WTC11 (cell line): ENCODE measurements at regions not wholly inside any gene's neighbourhood (a gene's known extent, or its start where the extent isn't known, plus 50 kb on each side); places are given as distances from the start of the nearest gene placed in this dataset.

Source experiments
- ATAC-seq: fragments of 200-7000 bp; cut with Tn5 transposase; 2 replicates; pipeline ENCODE4 v1.10.0; 2021; ENCODE audit warnings: mild to moderate bottlenecking, moderate library complexity
- CTCF ChIA-PET: fragments of 300-600 bp; sonication (Branson Sonifier 250); formaldehyde crosslinking; loops from one replicate; lab custom pipeline; 2021; ENCODE audit warnings: antibody characterized with exemption; lab: Charles Lee
- POLR2A ChIA-PET: fragments of 350-600 bp; sonication (Branson Sonifier 250); formaldehyde crosslinking; loops from one replicate; lab custom pipeline; 2021; ENCODE audit warnings: antibody characterized with exemption; lab: Charles Lee
- DNase-seq: peaks from one replicate; pipeline ENCODE4 v3.0.0; 2021; ENCODE audit warnings: low spot score
- H3K27ac Mint-ChIP-seq: 2 replicates; pipeline ENCODE4 v1.8.0; 2021; ENCODE audit warnings: mixed read lengths
- H3K27me3 Mint-ChIP-seq: 2 replicates; pipeline ENCODE4 v1.8.0; 2021; ENCODE audit warnings: low read depth, mild to moderate bottlenecking, moderate library complexity, mixed read lengths
- H3K36me3 Mint-ChIP-seq: 2 replicates; pipeline ENCODE4 v1.8.0; 2021; ENCODE audit warnings: mixed read lengths
- H3K4me1 Mint-ChIP-seq: 2 replicates; pipeline ENCODE4 v1.8.0; 2022; ENCODE audit warnings: mixed read lengths
- H3K4me3 Mint-ChIP-seq: 2 replicates; pipeline ENCODE4 v1.8.0; 2021; ENCODE audit warnings: mild to moderate bottlenecking, moderate library complexity, mixed read lengths
- H3K9me3 Mint-ChIP-seq: 2 replicates; pipeline ENCODE4 v1.8.0; 2021; ENCODE audit warnings: mixed read lengths
- ATF1 ChIP-seq: sonication (generic); formaldehyde crosslinking; IDR thresholded peaks from 2 replicates; pipeline ENCODE4 v1.8.1; 2023; ENCODE audit warnings: mild to moderate bottlenecking, moderate library complexity, missing genetic modification reagents
- CDX4 ChIP-seq: fragments of 250-450 bp; sonication (Bioruptor Pico); IDR thresholded peaks from 2 replicates; pipeline ENCODE4 v1.9.0; 2021; ENCODE audit warnings: moderate library complexity, mild to moderate bottlenecking, inconsistent platforms, borderline replicate concordance
- CREM ChIP-seq: sonication (generic); formaldehyde crosslinking; IDR thresholded peaks from 2 replicates; pipeline ENCODE4 v1.8.1; 2022; ENCODE audit warnings: mild to moderate bottlenecking, missing genetic modification reagents, moderate library complexity
- ERG ChIP-seq: fragments of 250-450 bp; sonication (Bioruptor Pico); IDR thresholded peaks from 2 replicates; pipeline ENCODE4 v1.8.0; 2021; ENCODE audit warnings: mild to moderate bottlenecking
- GABPB1 ChIP-seq: sonication (generic); formaldehyde crosslinking; IDR thresholded peaks from 2 replicates; pipeline ENCODE4 v1.8.1; 2023; ENCODE audit warnings: mild to moderate bottlenecking, missing genetic modification reagents
- HMGA2 ChIP-seq: fragments of 250-450 bp; sonication (Bioruptor Pico); IDR thresholded peaks from 2 replicates; pipeline ENCODE4 v1.4.0; 2021; ENCODE audit warnings: mild to moderate bottlenecking, moderate library complexity
- JAZF1 ChIP-seq: fragments of 250-450 bp; sonication (Bioruptor Pico); IDR thresholded peaks from 2 replicates; pipeline ENCODE4 v1.9.0; 2021; ENCODE audit warnings: moderate library complexity, mild to moderate bottlenecking, inconsistent platforms
- KAT7 ChIP-seq: sonication (generic); formaldehyde crosslinking; IDR thresholded peaks from 2 replicates; pipeline ENCODE4 v1.8.1; 2023; ENCODE audit warnings: missing genetic modification reagents, mild to moderate bottlenecking, borderline replicate concordance
- MLX ChIP-seq: sonication (generic); formaldehyde crosslinking; IDR thresholded peaks from 2 replicates; pipeline ENCODE4 v1.8.1; 2023; ENCODE audit warnings: mild to moderate bottlenecking, missing genetic modification reagents, moderate library complexity
- MXD4 ChIP-seq: fragments of 250-450 bp; sonication (Bioruptor Pico); IDR thresholded peaks from 2 replicates; pipeline ENCODE4 v1.8.0; 2021; ENCODE audit warnings: mild to moderate bottlenecking, moderate library complexity, borderline replicate concordance
- NFE2L1 ChIP-seq: sonication (generic); formaldehyde crosslinking; IDR thresholded peaks from 2 replicates; pipeline ENCODE4 v1.8.1; 2023; ENCODE audit warnings: missing genetic modification reagents
- NR3C1 ChIP-seq: sonication (generic); formaldehyde crosslinking; conservative IDR thresholded peaks from 2 replicates; pipeline ENCODE4 v1.8.1; 2023; ENCODE audit warnings: low read depth, mild to moderate bottlenecking, missing genetic modification reagents
- PREB ChIP-seq: sonication (generic); formaldehyde crosslinking; IDR thresholded peaks from 2 replicates; pipeline ENCODE4 v1.8.1; 2022; ENCODE audit warnings: mild to moderate bottlenecking, missing genetic modification reagents, moderate library complexity, borderline replicate concordance
- SMAD3 ChIP-seq: sonication (generic); formaldehyde crosslinking; IDR thresholded peaks from 2 replicates; pipeline ENCODE4 v1.8.0; 2022; ENCODE audit warnings: missing genetic modification reagents, mild to moderate bottlenecking, borderline replicate concordance
- STAT6 ChIP-seq: sonication (generic); formaldehyde crosslinking; conservative IDR thresholded peaks from 2 replicates; pipeline ENCODE4 v1.8.1; 2023; ENCODE audit warnings: mild to moderate bottlenecking, low read depth, missing genetic modification reagents, moderate library complexity
- USF1 ChIP-seq: sonication (generic); formaldehyde crosslinking; IDR thresholded peaks from 2 replicates; pipeline ENCODE4 v1.8.0; 2022; ENCODE audit warnings: mild to moderate bottlenecking, missing genetic modification reagents
- ZNF263 ChIP-seq: sonication (generic); formaldehyde crosslinking; IDR thresholded peaks from 2 replicates; pipeline ENCODE4 v1.8.1; 2022; ENCODE audit warnings: low read depth, mild to moderate bottlenecking, moderate library complexity, missing genetic modification reagents

- POLR2A ChIA-PET = no interaction called here
- H3K27ac Mint-ChIP-seq = peak overlapping the region; percentile 83
- peak; percentile 62 for ATAC-seq
These were observed 394.9 kb downstream of the DLEU7 start for GRCh38 chr13:50448535-50448998.

More at GRCh38 chr13:50448535-50448998, 394.9 kb downstream of the DLEU7 start:
- H3K36me3 Mint-ChIP-seq = no peaks in the 10 kb centered on the region
- no peak for DNase-seq
- H3K4me3 Mint-ChIP-seq = no peak overlapping the region
- peaks cover 75% of the 10 kb centered on the region for H3K4me1 Mint-ChIP-seq
- H3K9me3 Mint-ChIP-seq = no peaks in the 10 kb centered on the region
- no peaks in the 10 kb centered on the region for H3K27me3 Mint-ChIP-seq
- CTCF ChIA-PET = interaction anchor here (1.3 kb wide), 1 partner anchor 472 kb away, joined by 3 read pairs; no protein-coding TSS in a partner anchor
- TF ChIP-seq ATF1 (CRISPR knock-in tag) (no peak), MXD4 (CRISPR knock-in tag) (no peak), MLX (no peak), GABPB1 (CRISPR knock-in tag) (no peak), CDX4 (no peak), ZNF263 (CRISPR knock-in tag) (no peak), KAT7 (CRISPR knock-in tag) (no peak), HMGA2 (CRISPR knock-in tag) (no peak), SMAD3 (CRISPR knock-in tag) (no peak), JAZF1 (CRISPR knock-in tag) (no peak), NR3C1 (no peak), NFE2L1 (CRISPR knock-in tag) (no peak), CREM (CRISPR knock-in tag) (no peak), STAT6 (CRISPR knock-in tag) (no peak), ERG (no peak), PREB (CRISPR knock-in tag) (no peak), USF1 (CRISPR knock-in tag) (no peak)
